A673 (cell line): ENCODE measurements at regions not wholly inside any gene's neighbourhood (a gene's known extent, or its start where the extent isn't known, plus 50 kb on each side); places are given as distances from the start of the nearest gene placed in this dataset.

ENCODE experiments used
- CTCF ChIP-seq: fragments of 300-800, 200-600 bp; sonication (generic); conservative IDR thresholded peaks from 2 replicates; pipeline ENCODE4 v1.5.1; 2017; ENCODE audit warnings: low read depth, mild to moderate bottlenecking, antibody characterized with exemption, low read length, moderate library complexity, mixed read lengths
- EZH2 ChIP-seq: fragments of 200-600 bp; sonication (generic); IDR thresholded peaks from 2 replicates; pipeline ENCODE4 v1.6.1; 2017; ENCODE audit warnings: borderline replicate concordance, low read depth, mild to moderate bottlenecking, mixed read lengths, antibody characterized with exemption, low read length; ENCODE audit not compliant: poor library complexity, severe bottlenecking

GRCh38 chr12:58580095-58580494 lies 340.2 kb downstream of the LRIG3 start:
- TF ChIP-seq CTCF (no peak), EZH2 (no peak)
